Muscle layer of duodenum (tissue), 2 donors: ENCODE measurements at regions not wholly inside any gene's neighbourhood (a gene's known extent, or its start where the extent isn't known, plus 50 kb on each side); places are given as distances from the start of the nearest gene placed in this dataset.
"Not testable (repeated sequence)": the region's sequence is repeated elsewhere in the genome, so short reads cannot be mapped to it uniquely, and the experiment has no call there.

ENCODE experiments used
- H3K27ac ChIP-seq: one replicate; pipeline ENCODE4 v1.7.0; 2013; ENCODE audit warnings: mild to moderate bottlenecking, low read length
- H3K27me3 ChIP-seq: one replicate; pipeline ENCODE4 v1.7.0; 2013; ENCODE audit warnings: low read depth, mild to moderate bottlenecking, control low read depth, low read length
- H3K36me3 ChIP-seq, 2 donors: one replicate each; pipeline ENCODE4 v1.7.0; 2013; ENCODE audit warnings: low read length in 2 of 2, control low read depth in 1 of 2, mild to moderate bottlenecking in 1 of 2; ENCODE audit not compliant: insufficient read depth in 2 of 2, control insufficient read depth in 1 of 2
- H3K4me1 ChIP-seq, 2 donors: one replicate each; pipeline ENCODE4 v1.7.0; 2013; ENCODE audit warnings: low read length in 2 of 2, mild to moderate bottlenecking in 2 of 2, control low read depth in 1 of 2, moderate library complexity in 1 of 2; ENCODE audit not compliant: insufficient read depth in 2 of 2, control insufficient read depth in 1 of 2
- H3K4me3 ChIP-seq, 2 donors: one replicate each; pipeline ENCODE4 v1.7.0; 2013; ENCODE audit warnings: low read length in 2 of 2, low read depth in 1 of 2, mild to moderate bottlenecking in 1 of 2
- H3K9me3 ChIP-seq, 2 donors: one replicate each; pipeline ENCODE4 v1.7.0; 2013; ENCODE audit warnings: low read length in 2 of 2, control low read depth in 1 of 2, mild to moderate bottlenecking in 1 of 2; ENCODE audit not compliant: control insufficient read depth in 1 of 2
- donor health status: healthy.

GRCh38 chr2:111480633-111481032 lies 359.9 kb downstream of the BCL2L11 start:
- H3K36me3 ChIP-seq, H3K27me3 ChIP-seq, H3K9me3 ChIP-seq, H3K4me1 ChIP-seq, H3K4me3 ChIP-seq, H3K27ac ChIP-seq: not testable (repeated sequence)

GRCh38 chr2:111481219-111481618 lies 360.5 kb downstream of the BCL2L11 start:
- not testable (repeated sequence) for H3K4me3 ChIP-seq, H3K9me3 ChIP-seq, H3K36me3 ChIP-seq, H3K27ac ChIP-seq, H3K4me1 ChIP-seq, H3K27me3 ChIP-seq

- not testable (repeated sequence) for H3K4me3 ChIP-seq, H3K27me3 ChIP-seq, H3K27ac ChIP-seq, H3K36me3 ChIP-seq, H3K4me1 ChIP-seq, H3K9me3 ChIP-seq
These were observed 362.4 kb downstream of the BCL2L11 start for GRCh38 chr2:111482987-111483679.

DNA sequence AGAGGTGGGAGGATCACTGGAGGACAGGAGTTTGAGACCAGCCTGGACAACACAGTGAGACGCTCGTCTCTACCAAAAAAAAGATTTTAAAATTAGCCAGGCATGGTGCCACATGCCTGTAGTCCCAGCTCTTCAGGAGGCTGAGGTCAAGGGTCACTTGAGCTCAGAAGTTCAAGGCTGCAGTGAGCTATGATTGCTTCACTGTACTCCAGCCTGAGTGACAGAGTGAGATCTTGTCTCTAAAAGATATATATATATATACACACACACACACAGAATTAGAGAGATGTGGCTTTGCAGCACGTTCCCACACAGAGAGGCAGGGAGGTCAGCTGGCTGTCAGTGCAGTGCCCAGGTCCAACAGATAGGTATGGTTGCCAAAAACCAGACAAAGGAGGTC lies 363.4 kb downstream of the BCL2L11 start:
- not testable (repeated sequence) for H3K4me1 ChIP-seq, H3K4me3 ChIP-seq, H3K27ac ChIP-seq, H3K27me3 ChIP-seq, H3K36me3 ChIP-seq, H3K9me3 ChIP-seq

GRCh38 chr2:111485895-111486294 lies 365.2 kb downstream of the BCL2L11 start:
- H3K9me3 ChIP-seq, H3K4me1 ChIP-seq, H3K27me3 ChIP-seq, H3K4me3 ChIP-seq, H3K36me3 ChIP-seq, H3K27ac ChIP-seq: not testable (repeated sequence)

DNA sequence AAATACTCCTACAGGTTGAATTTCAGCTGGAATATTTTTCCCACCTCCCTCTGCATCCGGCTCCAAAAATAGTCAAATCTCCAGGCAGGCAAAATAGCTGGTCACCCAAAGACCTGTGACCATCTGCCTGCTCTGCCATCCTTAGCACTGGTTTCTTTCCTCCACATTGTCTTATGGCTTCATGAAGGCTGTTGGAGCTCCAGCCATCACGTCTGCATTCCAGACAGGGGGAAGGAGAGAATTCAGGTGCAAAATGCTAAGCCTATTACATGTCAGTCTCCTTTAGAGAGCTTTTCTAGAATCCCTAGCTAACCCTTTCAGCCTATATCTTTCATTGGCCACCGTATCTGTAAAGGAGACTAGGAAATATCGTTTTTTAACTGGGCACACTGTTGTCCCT lies 367.7 kb downstream of the BCL2L11 start:
- H3K27ac ChIP-seq, H3K4me3 ChIP-seq, H3K36me3 ChIP-seq, H3K27me3 ChIP-seq, H3K4me1 ChIP-seq, H3K9me3 ChIP-seq: not testable (repeated sequence)

DNA sequence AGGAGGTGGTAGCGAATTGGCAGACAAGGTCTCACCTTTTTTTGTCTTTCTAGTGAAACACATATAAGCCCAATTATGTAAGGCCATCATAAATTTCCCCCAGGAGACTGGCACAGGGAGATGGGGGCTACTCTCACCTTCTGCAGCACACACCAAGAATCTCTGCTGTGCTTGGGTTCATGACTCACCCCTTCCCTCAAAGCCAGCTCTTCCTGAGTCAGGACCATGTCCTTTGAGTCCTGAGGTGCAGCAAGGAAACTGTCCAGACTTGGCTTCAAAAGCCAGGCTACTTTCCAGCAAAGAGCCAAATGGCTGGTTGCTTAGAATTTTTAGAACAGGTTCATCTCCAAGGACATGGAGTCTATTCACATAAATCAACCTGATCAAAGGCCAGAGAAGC lies 368.7 kb downstream of the BCL2L11 start:
- not testable (repeated sequence) for H3K4me1 ChIP-seq, H3K36me3 ChIP-seq, H3K9me3 ChIP-seq, H3K27ac ChIP-seq, H3K4me3 ChIP-seq, H3K27me3 ChIP-seq

DNA sequence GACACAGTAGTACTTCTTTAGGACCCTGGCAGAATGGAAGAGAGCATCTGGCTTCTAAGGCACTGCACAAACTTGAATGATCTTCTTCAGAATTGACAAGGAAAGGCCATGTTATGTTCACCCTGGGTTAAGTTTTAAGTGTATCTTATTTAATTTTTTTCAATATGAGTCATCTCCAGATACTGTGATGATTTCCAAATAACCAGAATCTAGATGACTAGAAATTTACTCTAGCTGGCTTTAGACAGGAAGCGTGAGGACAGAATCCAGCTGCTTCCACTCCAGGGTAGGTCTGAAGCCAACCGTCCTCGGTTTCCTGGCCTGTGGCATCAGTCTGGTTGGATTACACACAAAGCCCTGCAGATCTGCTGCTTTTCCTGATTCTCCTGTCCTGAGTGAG lies 370.5 kb downstream of the BCL2L11 start:
- H3K27ac ChIP-seq, H3K36me3 ChIP-seq, H3K9me3 ChIP-seq, H3K4me3 ChIP-seq, H3K4me1 ChIP-seq, H3K27me3 ChIP-seq: not testable (repeated sequence)

- H3K9me3 ChIP-seq, H3K36me3 ChIP-seq, H3K4me3 ChIP-seq, H3K27me3 ChIP-seq, H3K27ac ChIP-seq, H3K4me1 ChIP-seq: not testable (repeated sequence)
These were observed 370.9 kb downstream of the BCL2L11 start for GRCh38 chr2:111491614-111492013.

DNA sequence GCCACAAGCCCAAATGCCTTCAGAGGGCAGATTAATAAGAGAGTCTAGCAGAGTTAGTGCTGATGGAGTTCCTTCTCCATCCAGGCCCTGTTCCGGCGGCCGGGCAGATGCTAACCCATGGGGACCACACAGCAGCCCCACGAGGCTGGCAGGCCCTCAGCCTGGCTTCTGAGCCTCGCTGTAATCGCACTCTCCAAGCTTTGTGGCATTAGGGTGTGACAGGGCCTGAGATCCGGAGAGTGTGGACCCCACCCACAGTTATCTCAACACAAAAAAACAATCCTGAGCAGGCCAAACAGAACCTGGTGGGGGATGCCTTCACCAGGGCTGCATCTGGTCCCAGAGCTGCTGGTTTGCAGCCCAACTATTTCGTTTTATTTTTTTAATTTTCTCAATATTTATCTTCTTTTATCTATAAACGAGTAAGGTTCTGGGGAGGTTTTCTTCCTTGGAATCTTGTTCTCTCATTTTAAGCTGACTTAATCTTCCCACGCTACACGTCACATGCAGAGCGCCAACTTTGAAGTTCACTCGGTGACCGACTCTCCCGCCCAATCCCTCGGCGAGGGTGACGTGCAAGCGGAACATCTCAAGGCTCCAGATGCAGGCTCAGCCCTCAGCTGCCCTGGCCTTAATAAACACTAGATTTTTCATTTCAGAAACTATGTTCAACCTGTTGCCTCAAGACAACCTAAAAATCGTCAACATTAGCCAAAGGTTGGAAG lies 372.4 kb downstream of the BCL2L11 start:
- not testable (repeated sequence) for H3K36me3 ChIP-seq, H3K4me1 ChIP-seq, H3K9me3 ChIP-seq, H3K27me3 ChIP-seq, H3K4me3 ChIP-seq, H3K27ac ChIP-seq

GRCh38 chr2:111493720-111494078 lies 373.0 kb downstream of the BCL2L11 start:
- not testable (repeated sequence) for H3K27me3 ChIP-seq, H3K9me3 ChIP-seq, H3K4me3 ChIP-seq, H3K36me3 ChIP-seq, H3K27ac ChIP-seq, H3K4me1 ChIP-seq

GRCh38 chr2:111494288-111494980 lies 373.7 kb downstream of the BCL2L11 start:
- H3K36me3 ChIP-seq, H3K27ac ChIP-seq, H3K27me3 ChIP-seq, H3K9me3 ChIP-seq, H3K4me1 ChIP-seq: not testable (repeated sequence)
- peak overlapping the region in 1 of 2 donors; percentile 21 for H3K4me3 ChIP-seq
